ENCODE measurements at regions not wholly inside any gene's neighbourhood (a gene's known extent, or its start where the extent isn't known, plus 50 kb on each side); places are given as distances from the start of the nearest gene placed in this dataset.
"Not testable (repeated sequence)": the region's sequence is repeated elsewhere in the genome, so short reads cannot be mapped to it uniquely, and the experiment has no call there.

GRCh38 chr4:105050896-105051295 lies 95.8 kb upstream of the TET2 start:
- no peak for DNase-seq (ENCODE audit: low read depth)

- no peak for DNase-seq (ENCODE audit: low read depth)
Observed at GRCh38 chr4:105057370-105058105, 89.1 kb upstream of the TET2 start.

- DNase-seq (ENCODE audit: low read depth) = no peak
Observed at GRCh38 chr4:105058177-105058812, 88.4 kb upstream of the TET2 start.

GRCh38 chr4:105059337-105059736 lies 87.3 kb upstream of the TET2 start:
- no peak for DNase-seq (ENCODE audit: low read depth)

- DNase-seq (ENCODE audit: low read depth) = no peak
Observed at GRCh38 chr4:105060628-105061027, 86.0 kb upstream of the TET2 start.

GRCh38 chr4:105061136-105061696 lies 85.5 kb upstream of the TET2 start:
- DNase-seq (ENCODE audit: low read depth) = no peak

GRCh38 chr4:105061731-105062130 lies 84.9 kb upstream of the TET2 start:
- no peak for DNase-seq (ENCODE audit: low read depth)

GRCh38 chr4:105066401-105066800 lies 80.3 kb upstream of the TET2 start:
- DNase-seq (ENCODE audit: low read depth) = no peak

- no peak for DNase-seq (ENCODE audit: low read depth)
Observed at GRCh38 chr4:105067431-105067830, 79.2 kb upstream of the TET2 start.

- no peak for DNase-seq (ENCODE audit: low read depth)
Observed at GRCh38 chr4:105067946-105068345, 78.7 kb upstream of the TET2 start.

GRCh38 chr4:105068516-105068915 lies 78.2 kb upstream of the TET2 start:
- no peak for DNase-seq (ENCODE audit: low read depth)

GRCh38 chr4:105072095-105072494 lies 74.6 kb upstream of the TET2 start:
- not testable (repeated sequence) for DNase-seq (ENCODE audit: low read depth)

GRCh38 chr4:105074097-105074496 lies 72.6 kb upstream of the TET2 start:
- no peak for DNase-seq (ENCODE audit: low read depth)

- no peak for DNase-seq (ENCODE audit: low read depth)
Observed at GRCh38 chr4:105075045-105075444, 71.6 kb upstream of the TET2 start.

- no peak for DNase-seq (ENCODE audit: low read depth)
Observed at GRCh38 chr4:105088110-105088879, 58.4 kb upstream of the TET2 start.

GRCh38 chr4:105092356-105092755 lies 54.3 kb upstream of the TET2 start:
- DNase-seq (ENCODE audit: low read depth) = no peak

GRCh38 chr4:105092768-105093167 lies 53.9 kb upstream of the TET2 start:
- DNase-seq (ENCODE audit: low read depth) = no peak

- no peak for DNase-seq (ENCODE audit: low read depth)
Observed at GRCh38 chr4:105093975-105094374, 52.7 kb upstream of the TET2 start.

Measured in stimulated activated CD8-positive, alpha-beta memory T cell treated with anti-CD3 and anti-CD28 coated beads, Interleukin-12 subunit alpha, Interleukin-12 subunit beta, amount 100 ng/mL, for 4 hours (primary cell).